SK-N-SH (cell line): ENCODE measurements at regions not wholly inside any gene's neighbourhood (a gene's known extent, or its start where the extent isn't known, plus 50 kb on each side); places are given as distances from the start of the nearest gene placed in this dataset.

Source experiments
- CTCF ChIA-PET: fragments of 300-600, 350-600 bp; formaldehyde crosslinking; extraction: SDS; loops from one replicate; lab custom pipeline; 2021; lab: Yijun Ruan, JAX
- POLR2A ChIA-PET: fragments of 350-600 bp; sonication (Branson Sonifier 250); formaldehyde crosslinking; extraction: SDS; loops from one replicate; lab custom pipeline; 2020; ENCODE audit warnings: antibody characterized with exemption, inconsistent platforms; lab: Yijun Ruan, JAX
- DNase-seq: peaks from one replicate; pipeline ENCODE4 v3.0.0; 2012
- H2AFZ ChIP-seq: fragments of 200-600 bp; sonication (generic); 2 replicates; pipeline ENCODE4 v1.8.1; 2016; ENCODE audit warnings: antibody characterized with exemption, mild to moderate bottlenecking, low read depth
- H3F3A ChIP-seq: fragments of 200-600 bp; sonication (generic); replicated peaks from 2 replicates; pipeline ENCODE3; 2016; ENCODE audit warnings: antibody characterized with exemption, mild to moderate bottlenecking; ENCODE audit not compliant: insufficient read depth
- H3K27ac ChIP-seq, 2 experiments: fragments of 200-500 bp in 1 of 2; fragments of 200-600 bp in 1 of 2; sonication (Bioruptor generic) in 1 of 2; sonication (generic), shearing (Covaris generic) in 1 of 2; 2 replicates each; pipeline versions ENCODE4 v1.5.1 to v1.6.1; 2014 to 2016; ENCODE audit warnings: low read depth in 2 of 2, inconsistent platforms in 1 of 2, low read length in 1 of 2, mild to moderate bottlenecking in 1 of 2, mixed read lengths in 1 of 2
- H3K27me3 ChIP-seq: fragments of 200-600 bp; sonication (generic), shearing (Covaris generic); 2 replicates; pipeline ENCODE4 v1.6.1; 2016; ENCODE audit warnings: mixed run types; ENCODE audit not compliant: insufficient read depth
- H3K36me3 ChIP-seq, 2 experiments: fragments of 200-500 bp in 1 of 2; fragments of 200-600 bp in 1 of 2; sonication (Bioruptor generic) in 1 of 2; sonication (generic) in 1 of 2; replicated peaks in 1 of 2; 2 replicates each; pipeline versions ENCODE3 to v1.5.1; 2014 to 2016; ENCODE audit warnings: low read length in 1 of 2, mild to moderate bottlenecking in 1 of 2; ENCODE audit not compliant: insufficient read depth in 2 of 2, control insufficient read depth in 1 of 2
- H3K4me1 ChIP-seq, 2 experiments: fragments of 200-500 bp in 1 of 2; fragments of 200-600 bp in 1 of 2; sonication (Bioruptor generic) in 1 of 2; sonication (generic), shearing (Covaris generic) in 1 of 2; 2 replicates each; pipeline versions ENCODE4 v1.5.1 to v1.6.1; 2014 to 2016; ENCODE audit warnings: low read depth in 1 of 2, low read length in 1 of 2, mixed run types in 1 of 2; ENCODE audit not compliant: insufficient read depth in 2 of 2, control insufficient read depth in 1 of 2
- H3K4me2 ChIP-seq: fragments of 200-600 bp; sonication (generic), shearing (Covaris generic); 2 replicates; pipeline ENCODE4 v1.6.1; 2017; ENCODE audit warnings: mixed run types
- H3K4me3 ChIP-seq, 2 experiments: fragments of 200-500 bp in 1 of 2; fragments of 200-600 bp in 1 of 2; sonication (Bioruptor generic) in 1 of 2; sonication (generic), shearing (Covaris generic) in 1 of 2; 2 replicates each; pipeline versions ENCODE4 v1.5.1 to v1.8.1; 2014 to 2016; ENCODE audit warnings: low read depth in 2 of 2, inconsistent platforms in 1 of 2, low read length in 1 of 2, mild to moderate bottlenecking in 1 of 2, mixed read lengths in 1 of 2, moderate library complexity in 1 of 2
- H3K79me2 ChIP-seq: fragments of 200-600 bp; sonication (generic); 2 replicates; pipeline ENCODE4 v1.8.1; 2017; ENCODE audit warnings: mild to moderate bottlenecking; ENCODE audit not compliant: insufficient read depth
- H3K9ac ChIP-seq: fragments of 200-600 bp; sonication (generic); 2 replicates; pipeline ENCODE4 v1.6.1; 2017; ENCODE audit warnings: mixed run types
- H3K9me2 ChIP-seq: fragments of 200-600 bp; sonication (generic); 2 replicates; pipeline ENCODE4 v1.6.1; 2017; ENCODE audit warnings: mixed run types
- H3K9me3 ChIP-seq: fragments of 200-600 bp; sonication (generic); 2 replicates; pipeline ENCODE4 v1.6.1; 2017; ENCODE audit warnings: mixed run types, mild to moderate bottlenecking, moderate library complexity
- H4K20me1 ChIP-seq: fragments of 200-600 bp; sonication (generic); 2 replicates; pipeline ENCODE4 v1.6.1; 2017; ENCODE audit warnings: mild to moderate bottlenecking, mixed run types; ENCODE audit not compliant: insufficient read depth
- CHD2 ChIP-seq: fragments of 150-350 bp; IDR thresholded peaks from 2 replicates; pipeline ENCODE4 v1.6.1; 2018; ENCODE audit warnings: low read length; ENCODE audit not compliant: partially characterized antibody
- EP300 ChIP-seq, 2 experiments: IDR thresholded peaks; 2 replicates each; pipeline versions ENCODE4 v1.4.0 to v1.6.1; 2012; ENCODE audit warnings: borderline replicate concordance in 1 of 2, low read depth in 1 of 2, low read length in 1 of 2
- FOSL2 ChIP-seq: IDR thresholded peaks from 2 replicates; pipeline ENCODE4 v1.4.0; 2012; ENCODE audit warnings: low read depth, mild to moderate bottlenecking, moderate library complexity, borderline replicate concordance
- FOXM1 ChIP-seq: IDR thresholded peaks from 2 replicates; pipeline ENCODE4 v1.4.0; 2012; ENCODE audit warnings: low read depth, mild to moderate bottlenecking
- GABPA ChIP-seq: IDR thresholded peaks from 2 replicates; pipeline ENCODE4 v1.4.0; 2012; ENCODE audit warnings: low read depth, mild to moderate bottlenecking
- JUND ChIP-seq: IDR thresholded peaks from 2 replicates; pipeline ENCODE4 v1.4.0; 2012
- MEF2A ChIP-seq: IDR thresholded peaks from 2 replicates; pipeline ENCODE4 v1.4.0; 2012; ENCODE audit warnings: low read depth, borderline replicate concordance
- RAD21 ChIP-seq: IDR thresholded peaks from 2 replicates; pipeline ENCODE4 v1.6.1; 2012; ENCODE audit warnings: mild to moderate bottlenecking, low read length
- RCOR1 ChIP-seq: fragments of 150-350 bp; IDR thresholded peaks from 2 replicates; pipeline ENCODE4 v1.6.1; 2017; ENCODE audit warnings: antibody characterized with exemption, low read length
- RFX5 ChIP-seq: IDR thresholded peaks from 2 replicates; pipeline ENCODE4 v1.6.1; 2012; ENCODE audit warnings: mild to moderate bottlenecking, improper control_type of control experiment, low read length
- SIN3A ChIP-seq: IDR thresholded peaks from 2 replicates; pipeline ENCODE4 v1.6.1; 2012; ENCODE audit warnings: low read depth, mild to moderate bottlenecking, low read length, moderate library complexity, borderline replicate concordance
- TEAD4 ChIP-seq: IDR thresholded peaks from 2 replicates; pipeline ENCODE4 v1.4.0; 2012; ENCODE audit warnings: mild to moderate bottlenecking, borderline replicate concordance; ENCODE audit not compliant: insufficient read depth
- YY1 ChIP-seq: IDR thresholded peaks from 2 replicates; pipeline ENCODE4 v1.4.0; 2012; ENCODE audit warnings: low read depth, mild to moderate bottlenecking
- WGBS: methylation state at CpG from one replicate; pipeline ENCODE4 v1.1.6; 2017; ENCODE audit warnings: low lambda C conversion rate; 5-methylcytosine and 5-hydroxymethylcytosine counted together
- TF ChIP-seq, protein P1 (sequence below): fragments of 150-350 bp; IDR thresholded peaks from 2 replicates; pipeline ENCODE4 v1.6.1; 2016; ENCODE audit warnings: mild to moderate bottlenecking, low read depth, low read length
- TF ChIP-seq, protein P2 (sequence below): IDR thresholded peaks from 2 replicates; pipeline ENCODE4 v1.6.1; 2012; ENCODE audit warnings: mild to moderate bottlenecking, low read depth, low read length, moderate library complexity
- TF ChIP-seq, protein P3 (sequence below): fragments of 150-350 bp; IDR thresholded peaks from 2 replicates; pipeline ENCODE4 v1.6.1; 2017; ENCODE audit warnings: antibody characterized with exemption, low read length, low read depth, borderline replicate concordance

DNA sequence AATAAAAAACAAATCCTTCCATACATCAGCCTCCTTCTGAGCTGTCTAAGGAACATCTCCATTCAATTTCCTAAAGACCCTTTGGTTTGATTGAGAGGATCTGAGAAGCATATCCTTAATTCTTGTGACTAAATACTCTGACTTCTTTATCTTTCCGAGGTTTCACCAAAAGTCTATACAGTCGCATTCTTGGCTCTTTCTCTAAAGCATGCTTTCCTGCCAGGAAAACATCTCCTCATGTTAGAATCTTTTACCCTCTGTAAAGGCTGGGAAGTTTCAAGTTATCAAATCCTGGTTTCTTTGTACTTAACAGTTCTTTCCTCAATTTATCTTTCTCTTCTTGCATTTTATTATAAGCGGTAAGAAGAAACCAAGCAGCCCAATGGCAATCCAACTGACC lies 630.4 kb downstream of the PTPRC start:
- Histone ChIP-seq H3K4me1 (peaks cover 9 to 24% of the 10 kb centered on the region in 2 experiments; a peak in 3 of 4 replicates), H3K4me3 (no peak overlapping the region), H3K36me3 (no peaks in the 10 kb centered on the region), H3K4me2 (no peak overlapping the region), H3K27me3 (no peaks in the 10 kb centered on the region), H4K20me1 (no peaks in the 10 kb centered on the region), H3K9ac (no peak overlapping the region), H3K9me2 (no peaks in the 10 kb centered on the region), H3K27ac (no peak overlapping the region), H3F3A (peaks cover 15% of the 10 kb centered on the region)
- WGBS, result 94% methylated on average over 3 of the region's 3 CpGs
- ChIA-PET CTCF (no interaction called here), POLR2A (no interaction called here)
- no peak for TF ChIP-seq RCOR1
- no peak for TF ChIP-seq RAD21
- no peak for TF ChIP-seq TEAD4
- TF ChIP-seq YY1, result no peak
- no peak for TF ChIP-seq RFX5
- TF ChIP-seq FOSL2, result no peak
- no peak for TF ChIP-seq CHD2
- TF ChIP-seq GABPA, result no peak
- no peak for TF ChIP-seq JUND
- TF ChIP-seq FOXM1, result no peak
- no peak for TF ChIP-seq SIN3A
- TF ChIP-seq, protein P1, sequence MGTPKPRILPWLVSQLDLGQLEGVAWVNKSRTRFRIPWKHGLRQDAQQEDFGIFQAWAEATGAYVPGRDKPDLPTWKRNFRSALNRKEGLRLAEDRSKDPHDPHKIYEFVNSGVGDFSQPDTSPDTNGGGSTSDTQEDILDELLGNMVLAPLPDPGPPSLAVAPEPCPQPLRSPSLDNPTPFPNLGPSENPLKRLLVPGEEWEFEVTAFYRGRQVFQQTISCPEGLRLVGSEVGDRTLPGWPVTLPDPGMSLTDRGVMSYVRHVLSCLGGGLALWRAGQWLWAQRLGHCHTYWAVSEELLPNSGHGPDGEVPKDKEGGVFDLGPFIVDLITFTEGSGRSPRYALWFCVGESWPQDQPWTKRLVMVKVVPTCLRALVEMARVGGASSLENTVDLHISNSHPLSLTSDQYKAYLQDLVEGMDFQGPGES, result no peak
- TF ChIP-seq, protein P2, sequence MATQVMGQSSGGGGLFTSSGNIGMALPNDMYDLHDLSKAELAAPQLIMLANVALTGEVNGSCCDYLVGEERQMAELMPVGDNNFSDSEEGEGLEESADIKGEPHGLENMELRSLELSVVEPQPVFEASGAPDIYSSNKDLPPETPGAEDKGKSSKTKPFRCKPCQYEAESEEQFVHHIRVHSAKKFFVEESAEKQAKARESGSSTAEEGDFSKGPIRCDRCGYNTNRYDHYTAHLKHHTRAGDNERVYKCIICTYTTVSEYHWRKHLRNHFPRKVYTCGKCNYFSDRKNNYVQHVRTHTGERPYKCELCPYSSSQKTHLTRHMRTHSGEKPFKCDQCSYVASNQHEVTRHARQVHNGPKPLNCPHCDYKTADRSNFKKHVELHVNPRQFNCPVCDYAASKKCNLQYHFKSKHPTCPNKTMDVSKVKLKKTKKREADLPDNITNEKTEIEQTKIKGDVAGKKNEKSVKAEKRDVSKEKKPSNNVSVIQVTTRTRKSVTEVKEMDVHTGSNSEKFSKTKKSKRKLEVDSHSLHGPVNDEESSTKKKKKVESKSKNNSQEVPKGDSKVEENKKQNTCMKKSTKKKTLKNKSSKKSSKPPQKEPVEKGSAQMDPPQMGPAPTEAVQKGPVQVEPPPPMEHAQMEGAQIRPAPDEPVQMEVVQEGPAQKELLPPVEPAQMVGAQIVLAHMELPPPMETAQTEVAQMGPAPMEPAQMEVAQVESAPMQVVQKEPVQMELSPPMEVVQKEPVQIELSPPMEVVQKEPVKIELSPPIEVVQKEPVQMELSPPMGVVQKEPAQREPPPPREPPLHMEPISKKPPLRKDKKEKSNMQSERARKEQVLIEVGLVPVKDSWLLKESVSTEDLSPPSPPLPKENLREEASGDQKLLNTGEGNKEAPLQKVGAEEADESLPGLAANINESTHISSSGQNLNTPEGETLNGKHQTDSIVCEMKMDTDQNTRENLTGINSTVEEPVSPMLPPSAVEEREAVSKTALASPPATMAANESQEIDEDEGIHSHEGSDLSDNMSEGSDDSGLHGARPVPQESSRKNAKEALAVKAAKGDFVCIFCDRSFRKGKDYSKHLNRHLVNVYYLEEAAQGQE, result no peak
- no peak for TF ChIP-seq MEF2A
- TF ChIP-seq EP300 (IDR thresholded peaks at IDR 0.05; ENCODE audit: borderline replicate concordance in 1 of 2, low read depth in 1 of 2, low read length in 1 of 2), result no peak
- TF ChIP-seq, protein P3, sequence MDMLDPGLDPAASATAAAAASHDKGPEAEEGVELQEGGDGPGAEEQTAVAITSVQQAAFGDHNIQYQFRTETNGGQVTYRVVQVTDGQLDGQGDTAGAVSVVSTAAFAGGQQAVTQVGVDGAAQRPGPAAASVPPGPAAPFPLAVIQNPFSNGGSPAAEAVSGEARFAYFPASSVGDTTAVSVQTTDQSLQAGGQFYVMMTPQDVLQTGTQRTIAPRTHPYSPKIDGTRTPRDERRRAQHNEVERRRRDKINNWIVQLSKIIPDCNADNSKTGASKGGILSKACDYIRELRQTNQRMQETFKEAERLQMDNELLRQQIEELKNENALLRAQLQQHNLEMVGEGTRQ, result no peak
- TF ChIP-seq, all 33 proteins: peak for 0
- Histone ChIP-seq H3K79me2 (no peaks in the 10 kb centered on the region), H3K9me3 (no peaks in the 10 kb centered on the region), H2AFZ (no peak overlapping the region)
- DNase-seq, result no peak
